GM21423 (cell line): ENCODE measurements at regions not wholly inside any gene's neighbourhood (a gene's known extent, or its start where the extent isn't known, plus 50 kb on each side); places are given as distances from the start of the nearest gene placed in this dataset.
"Not testable (repeated sequence)": the region's sequence is repeated elsewhere in the genome, so short reads cannot be mapped to it uniquely, and the experiment has no call there.

Source experiments
- ATAC-seq: cut with Tn5 transposase; IDR thresholded peaks from one replicate; pipeline ENCODE4 v1.9.1; 2021; ENCODE audit warnings: mild to moderate bottlenecking, moderate library complexity; ENCODE audit not compliant: unreplicated experiment

DNA sequence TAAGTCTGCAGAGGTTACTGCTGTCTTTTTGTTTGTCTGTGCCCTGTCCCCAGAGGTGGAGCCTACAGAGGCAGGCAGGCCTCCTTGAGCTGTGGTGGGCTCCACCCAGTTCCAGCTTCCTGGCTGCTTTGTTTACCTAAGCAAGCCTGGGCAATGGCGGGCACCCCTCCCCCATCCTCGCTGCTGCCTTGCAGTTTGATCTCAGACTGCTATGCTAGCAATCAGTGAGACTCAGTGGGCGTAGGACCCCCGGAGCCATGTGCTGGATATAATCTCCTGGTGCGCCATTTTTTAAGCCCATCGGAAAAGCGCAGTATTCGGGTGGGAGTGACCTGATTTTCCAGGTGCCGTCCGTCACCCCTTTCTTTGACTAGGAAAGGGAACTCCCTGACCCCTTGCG, 1363.1 kb downstream of the HACE1 start:
- not testable (repeated sequence) for ATAC-seq

DNA sequence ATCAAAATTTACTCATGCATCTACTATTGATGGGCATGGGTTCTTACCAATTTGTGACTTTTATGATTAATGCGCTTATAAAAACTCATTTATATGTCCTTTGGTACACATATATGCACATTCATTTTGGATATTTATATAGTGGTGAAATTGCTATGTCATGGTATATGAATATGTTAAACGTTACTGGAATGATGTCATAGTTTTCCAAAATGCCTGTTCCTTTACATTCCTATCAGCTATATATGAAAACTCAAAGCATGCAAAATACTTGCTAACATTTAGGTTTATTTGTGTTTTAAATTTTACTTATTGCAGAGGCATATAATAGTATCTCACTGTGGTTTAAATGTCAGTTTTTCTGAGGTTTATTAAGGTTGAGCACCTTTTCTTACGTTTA, 1403.1 kb downstream of the HACE1 start:
- no peak for ATAC-seq

- no peak for ATAC-seq
Measured at GRCh38 chr6:103455275-103455674, 1404.4 kb downstream of the HACE1 start.

DNA sequence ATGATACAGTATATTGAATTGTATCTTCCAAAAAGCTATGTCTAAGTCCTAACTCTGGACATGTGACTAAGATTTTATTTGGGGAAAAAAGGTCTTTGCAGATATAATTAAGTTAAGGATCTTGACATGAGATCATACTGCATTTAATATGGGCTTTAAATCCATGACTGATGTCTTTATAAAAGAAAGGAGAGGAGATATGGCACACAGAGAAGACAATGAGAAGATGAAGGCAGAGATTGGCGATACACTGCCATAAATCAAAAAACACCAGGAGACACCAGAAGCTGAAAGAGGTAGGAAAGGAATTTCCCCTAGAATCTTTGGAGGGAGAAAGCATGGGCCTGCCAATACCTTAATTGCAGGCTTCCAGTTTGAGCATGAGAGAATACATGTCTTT, 1450.2 kb downstream of the HACE1 start:
- no peak for ATAC-seq

- ATAC-seq: no peak
Measured at GRCh38 chr6:103405321-103405720, 1454.4 kb downstream of the HACE1 start.

GRCh38 chr6:103404799-103405198, 1454.9 kb downstream of the HACE1 start:
- ATAC-seq: no peak

DNA sequence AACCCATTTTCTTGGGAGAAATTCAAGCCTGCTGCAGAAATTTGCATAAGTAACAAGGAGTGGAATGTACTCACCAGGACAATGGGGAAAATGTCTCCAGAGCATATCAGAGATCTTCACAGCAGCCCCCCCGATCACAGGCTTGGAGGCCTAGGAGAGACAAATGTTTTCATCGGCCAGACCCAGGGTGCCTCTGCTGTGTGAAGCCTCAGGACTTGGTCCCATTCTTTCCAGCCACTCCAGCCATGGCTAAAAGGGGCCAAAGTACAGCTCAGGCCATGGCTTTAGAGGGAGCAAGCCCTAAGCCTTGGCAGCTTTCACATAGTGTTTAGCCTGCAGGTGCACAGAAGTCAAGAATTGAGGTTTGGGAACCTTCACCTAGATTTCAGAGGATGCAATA, 1463.0 kb downstream of the HACE1 start:
- ATAC-seq: no peak

DNA sequence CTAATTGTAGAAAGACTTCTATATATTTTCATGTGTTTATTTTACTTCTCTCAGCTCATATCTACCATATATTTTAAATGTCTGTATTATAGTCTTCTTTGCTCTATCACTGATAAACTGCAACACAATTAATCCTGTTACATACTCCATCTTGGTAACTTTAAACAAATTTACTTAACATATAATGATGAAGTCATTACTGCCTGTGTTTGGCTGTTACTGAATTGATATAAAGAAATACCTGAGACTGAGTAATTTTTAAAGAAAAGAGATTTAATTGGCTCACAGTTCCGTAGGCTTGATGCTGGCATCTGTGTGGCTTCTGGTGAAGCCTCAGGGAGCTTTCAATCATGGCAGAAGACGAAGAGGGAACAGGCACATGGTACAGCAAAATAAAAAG, 1480.4 kb downstream of the HACE1 start:
- ATAC-seq: no peak

DNA sequence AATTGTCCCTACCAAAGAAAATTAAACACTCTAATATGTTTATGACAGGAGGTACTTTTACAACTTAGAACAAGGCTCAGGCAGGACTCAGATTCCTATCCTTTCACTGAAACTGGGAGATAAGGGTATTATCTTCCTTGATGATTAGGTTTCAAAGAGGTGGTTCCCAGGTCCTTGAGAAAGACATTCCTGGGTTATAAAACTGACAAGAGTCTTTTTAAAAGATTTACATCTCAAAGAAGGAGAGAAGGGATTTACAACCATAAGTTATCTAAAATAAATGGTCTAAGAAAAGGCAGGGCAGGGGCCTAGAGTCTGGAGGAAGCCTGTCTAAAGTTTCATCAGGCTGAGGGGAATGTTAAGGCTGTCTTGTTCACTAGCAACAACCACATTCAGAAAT, 1492.5 kb downstream of the HACE1 start:
- ATAC-seq: no peak

- no peak for ATAC-seq
Measured at GRCh38 chr6:103356531-103356930, 1503.2 kb downstream of the HACE1 start.

DNA sequence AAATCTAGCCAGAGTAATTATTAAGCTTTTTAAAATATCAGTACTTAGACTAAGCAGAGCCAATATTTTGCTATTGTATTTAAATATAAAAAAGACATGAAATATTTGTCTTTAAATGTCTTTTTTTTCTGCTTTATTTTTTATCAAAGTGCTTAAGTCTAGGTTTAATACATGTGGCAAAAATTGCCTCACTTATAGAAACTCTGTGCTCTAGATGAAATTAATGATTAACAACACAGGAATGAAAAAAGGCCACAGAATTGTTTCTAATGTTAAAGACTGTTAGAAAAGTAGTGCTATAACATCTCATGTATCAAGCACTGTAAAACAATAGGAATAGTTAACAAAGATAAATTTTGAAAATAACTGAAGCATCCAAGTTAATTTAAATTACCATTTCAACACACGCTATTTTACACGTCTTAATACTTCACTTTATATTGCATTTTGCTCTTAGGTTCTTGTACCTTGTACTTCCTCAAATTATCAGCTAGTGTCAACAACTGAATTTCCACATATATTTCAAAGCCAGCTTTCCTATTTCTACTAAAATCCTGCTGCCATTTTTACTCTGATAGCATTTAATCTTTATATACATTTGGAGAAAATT, 1515.1 kb downstream of the HACE1 start:
- no peak for ATAC-seq

DNA sequence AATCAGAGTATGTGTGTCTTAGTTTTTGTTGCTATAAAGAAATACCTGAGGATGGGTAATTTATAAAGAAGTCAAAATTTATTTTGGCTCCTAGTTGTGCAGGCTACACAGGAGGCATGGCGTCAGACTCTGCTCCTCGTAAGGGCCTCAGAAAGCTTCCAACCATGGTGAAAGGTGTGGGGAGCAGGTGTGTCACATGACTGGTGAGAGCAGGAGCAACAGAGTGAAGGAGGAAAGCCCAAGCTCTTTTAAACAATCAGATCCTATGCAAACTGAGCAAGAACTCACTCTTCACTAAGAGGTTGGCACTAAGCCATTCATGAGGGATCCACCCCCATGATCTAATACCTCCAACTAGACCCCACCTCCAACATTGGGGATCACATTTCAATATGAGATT, 1524.3 kb downstream of the HACE1 start:
- no peak for ATAC-seq

GRCh38 chr6:103326760-103327757, 1532.7 kb downstream of the HACE1 start:
- no peak for ATAC-seq

GRCh38 chr6:103313432-103313831, 1546.3 kb downstream of the HACE1 start:
- ATAC-seq: no peak

DNA sequence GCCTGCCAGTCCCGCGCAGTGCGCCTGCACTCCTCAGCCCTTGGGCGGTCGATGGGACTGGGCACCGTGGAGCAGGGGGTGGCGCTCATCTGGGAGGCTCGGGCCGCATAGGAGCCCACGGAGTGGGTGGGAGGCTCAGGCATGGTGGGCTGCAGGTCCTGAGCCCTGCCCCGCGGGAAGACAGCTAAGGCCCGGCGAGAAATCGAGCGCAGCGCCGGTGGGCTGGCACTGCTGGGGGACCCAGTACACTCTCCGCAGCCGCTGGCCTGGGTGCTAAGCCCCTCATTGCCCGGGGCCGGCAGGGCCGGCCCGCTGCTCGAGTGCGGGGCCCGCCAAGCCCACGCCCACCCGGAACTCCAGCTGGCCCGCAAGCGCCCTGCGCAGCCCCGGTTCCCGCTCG, 1565.3 kb downstream of the HACE1 start:
- ATAC-seq: not testable (repeated sequence)

GRCh38 chr6:103284835-103285234, 1574.9 kb downstream of the HACE1 start:
- ATAC-seq: no peak

DNA sequence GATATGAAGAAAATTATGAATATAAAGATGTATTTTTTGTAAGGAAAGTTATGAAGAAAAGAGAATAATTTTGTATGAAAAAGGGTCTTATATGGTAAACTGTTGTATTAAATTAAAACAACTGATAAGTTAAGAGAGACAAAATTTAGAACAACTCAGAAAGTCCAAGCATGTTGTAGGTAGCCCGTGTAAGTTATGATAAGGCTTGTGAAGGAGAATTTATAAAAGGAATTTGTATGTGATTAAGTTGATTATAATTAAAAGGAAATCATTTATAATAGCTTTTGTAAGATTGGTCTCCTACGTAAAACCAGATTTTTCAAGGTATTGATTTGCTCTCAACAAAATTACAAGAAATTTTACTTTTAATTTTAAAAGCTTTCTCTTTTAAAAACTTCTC, 1579.3 kb downstream of the HACE1 start:
- no peak for ATAC-seq

- no peak for ATAC-seq
Measured at GRCh38 chr6:103277936-103278335, 1581.8 kb downstream of the HACE1 start.

DNA sequence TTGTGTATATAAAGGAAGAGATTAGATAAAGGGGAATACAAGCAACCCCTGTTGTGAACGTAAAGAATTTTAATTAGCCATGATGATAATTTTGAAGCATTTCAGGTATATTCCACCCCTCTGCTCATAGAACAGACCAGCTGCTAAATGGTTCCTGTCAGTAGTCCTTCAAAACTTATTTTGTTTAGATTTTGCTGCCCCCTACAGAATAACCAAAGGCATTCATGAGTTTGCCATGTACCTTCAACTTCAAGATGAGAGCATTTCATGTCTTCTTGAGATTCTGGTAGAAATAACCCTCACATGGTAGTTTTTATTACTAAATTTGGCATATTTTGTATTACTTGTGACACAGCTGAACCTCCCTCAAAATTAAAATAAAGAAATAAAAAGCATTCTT, 1586.7 kb downstream of the HACE1 start:
- ATAC-seq: no peak

DNA sequence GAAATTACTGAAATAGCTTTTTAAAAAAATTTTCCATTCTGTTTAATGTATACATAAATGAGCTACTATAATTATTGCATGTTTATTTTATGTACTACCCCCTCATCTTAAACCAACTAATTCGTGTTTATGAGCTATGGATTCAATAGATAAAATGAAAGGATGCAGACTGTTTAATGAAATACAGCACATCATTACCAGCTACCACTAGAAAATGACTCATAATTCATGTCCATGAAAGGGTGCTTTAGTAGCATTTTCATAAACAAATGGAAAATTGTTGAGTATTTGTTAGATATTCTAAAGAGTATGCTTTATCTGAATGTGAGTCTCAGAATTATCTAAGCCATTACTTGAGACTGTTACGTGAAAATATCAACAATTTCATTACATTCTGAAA, 1590.1 kb downstream of the HACE1 start:
- ATAC-seq: no peak

- ATAC-seq: no peak
Measured at GRCh38 chr6:103268335-103268734, 1591.4 kb downstream of the HACE1 start.

DNA sequence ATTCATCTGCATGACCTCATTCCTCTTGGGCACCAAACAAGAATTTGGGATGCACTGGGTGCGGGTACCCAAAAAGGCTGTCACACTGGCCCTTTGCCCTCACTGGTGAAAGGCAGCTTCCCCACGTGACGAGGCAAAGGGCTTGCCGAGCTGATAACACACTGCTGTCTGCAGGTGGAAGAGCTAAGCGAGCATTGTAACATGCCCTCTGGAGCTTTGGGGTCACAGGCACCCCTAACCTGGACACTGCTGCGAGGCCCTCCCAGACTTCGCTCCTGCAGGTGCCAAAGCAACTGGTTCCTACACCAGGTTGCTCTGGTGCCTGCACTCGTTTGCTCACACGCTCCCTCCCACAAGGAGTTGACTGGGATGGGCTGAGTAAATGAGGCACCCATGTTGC, 1595.7 kb downstream of the HACE1 start:
- ATAC-seq: no peak
